Aorta (tissue), 5 donors: ENCODE measurements at regions not wholly inside any gene's neighbourhood (a gene's known extent, or its start where the extent isn't known, plus 50 kb on each side); places are given as distances from the start of the nearest gene placed in this dataset.

ENCODE experiments used
- ATAC-seq: fragments of 200-7000 bp; cut with Tn5 transposase; one replicate; pipeline ENCODE4 v1.9.1; 2022; ENCODE audit warnings: moderate library complexity; ENCODE audit not compliant: low FRiP score
- DNase-seq, 2 donors: peaks; one replicate each; pipeline ENCODE4 v3.0.0-alpha.2; 2020
- H3K27ac ChIP-seq, 2 donors: one replicate each; pipeline ENCODE4 v1.5.1; 2013; ENCODE audit warnings: low read length in 2 of 2, mild to moderate bottlenecking in 2 of 2, moderate library complexity in 2 of 2, control low read depth in 1 of 2, inconsistent platforms in 1 of 2, low read depth in 1 of 2
- H3K27me3 ChIP-seq, 2 donors: one replicate each; pipeline ENCODE4 v1.6.1; 2013; ENCODE audit warnings: control low read depth in 1 of 2, low read length in 1 of 2, mild to moderate bottlenecking in 1 of 2, moderate library complexity in 1 of 2; ENCODE audit not compliant: insufficient read depth in 2 of 2, control insufficient read depth in 1 of 2
- H3K36me3 ChIP-seq, 2 donors: one replicate each; pipeline ENCODE4 v1.6.1; 2013; ENCODE audit warnings: control low read depth in 1 of 2, low read length in 1 of 2, mild to moderate bottlenecking in 1 of 2; ENCODE audit not compliant: insufficient read depth in 2 of 2, control insufficient read depth in 1 of 2
- H3K4me1 ChIP-seq, 2 donors: one replicate each; pipeline ENCODE4 v1.6.1; 2013; ENCODE audit warnings: low read length in 2 of 2, control low read depth in 1 of 2, mild to moderate bottlenecking in 1 of 2, moderate library complexity in 1 of 2; ENCODE audit not compliant: insufficient read depth in 2 of 2, control insufficient read depth in 1 of 2
- H3K4me3 ChIP-seq, 2 donors: one replicate each; pipeline ENCODE4 v1.5.1; 2013; ENCODE audit warnings: low read length in 2 of 2, control low read depth in 1 of 2, mild to moderate bottlenecking in 1 of 2
- H3K9me3 ChIP-seq: one replicate; pipeline ENCODE4 v1.6.1; 2013; ENCODE audit warnings: mild to moderate bottlenecking, low read length; ENCODE audit not compliant: control insufficient read depth
- WGBS, 2 donors: extraction: QIAGEN DNeasy Blood & Tissue Kit; methylation state at CpG; one replicate each; pipeline ENCODE4 v1.1.7; 2013; 5-methylcytosine and 5-hydroxymethylcytosine counted together
- intact Hi-C, 2 donors: fragments of 100-400 bp; cut with DNase I; formaldehyde crosslinking; loops; one replicate each; pipeline versions ENCODE4 v1.14.2 to v1.15.0; 2022
- donor health status: healthy with polysubstance abuse.
- donor health status: Bipolar disorder and iron deficiency.
- donor health status: DM: no; HTN: no; CAD: no.
- donor health status: DM: no; HTN: no; CAD: no.
- donor health status: DM: yes; HTN: yes; CAD: no.

- WGBS, 2 donors = 71 to 76% methylated on average over 2 of the region's 2 CpGs
- Histone ChIP-seq H3K27ac (no peak overlapping the region), H3K4me3 (no peak overlapping the region), H3K27me3 (peaks cover 0 to 1% of the 10 kb centered on the region in 2 donors), H3K4me1 (no peaks in the 10 kb centered on the region), H3K36me3 (no peaks in the 10 kb centered on the region), H3K9me3 (peaks cover 5% of the 10 kb centered on the region)
- intact Hi-C loops = no loop called here
- no peak for ATAC-seq
- no peak for DNase-seq
Observed at GRCh38 chr2:118349365-118349764, 261.1 kb downstream of the INSIG2 start.

GRCh38 chr2:118348380-118349034 lies 260.2 kb downstream of the INSIG2 start:
- Histone ChIP-seq H3K27ac (no peak overlapping the region), H3K27me3 (peaks cover 0 to 1% of the 10 kb centered on the region in 2 donors), H3K4me1 (no peaks in the 10 kb centered on the region), H3K9me3 (peaks cover 5% of the 10 kb centered on the region), H3K36me3 (no peaks in the 10 kb centered on the region), H3K4me3 (no peak overlapping the region)
- WGBS, 2 donors = 42 to 48% methylated on average over 4 of the region's 4 CpGs
- intact Hi-C loops = no loop called here
- ATAC-seq (no peak), DNase-seq (no peak)

- no peak for ATAC-seq
Observed at GRCh38 chr2:118345465-118345864, 257.2 kb downstream of the INSIG2 start.

GRCh38 chr2:118340103-118340502 lies 251.8 kb downstream of the INSIG2 start:
- H3K27me3 ChIP-seq = no peaks in the 10 kb centered on the region
- ATAC-seq (no peak), DNase-seq (no peak)
- no peak overlapping the region for H3K4me3 ChIP-seq
- no peaks in the 10 kb centered on the region for H3K4me1 ChIP-seq
- WGBS, 2 donors = 69 to 84% methylated on average over 5 of the region's 5 CpGs
- intact Hi-C loops = no loop called here
- no peak overlapping the region for H3K27ac ChIP-seq
- peaks cover 4% of the 10 kb centered on the region for H3K9me3 ChIP-seq
- H3K36me3 ChIP-seq = no peaks in the 10 kb centered on the region

More at GRCh38 chr2:118345465-118345864, 257.2 kb downstream of the INSIG2 start:
- Histone ChIP-seq H3K27ac (no peak overlapping the region), H3K9me3 (peaks cover 5% of the 10 kb centered on the region), H3K36me3 (no peaks in the 10 kb centered on the region), H3K4me3 (no peak overlapping the region), H3K27me3 (peaks cover 0 to 1% of the 10 kb centered on the region in 2 donors), H3K4me1 (no peaks in the 10 kb centered on the region)
- intact Hi-C loops = no loop called here
- WGBS, 2 donors = 72 to 73% methylated on average over 3 of the region's 3 CpGs
- no peak for DNase-seq

- H3K27ac ChIP-seq = no peak overlapping the region
- H3K9me3 ChIP-seq = peaks cover 4% of the 10 kb centered on the region
- intact Hi-C loops = no loop called here
- ATAC-seq (no peak), DNase-seq (no peak)
- no peak overlapping the region for H3K4me3 ChIP-seq
- no peaks in the 10 kb centered on the region for H3K4me1 ChIP-seq
- WGBS, 2 donors = 89 to 100% methylated on average over 1 of the region's 1 CpG
- no peaks in the 10 kb centered on the region for H3K27me3 ChIP-seq
- no peaks in the 10 kb centered on the region for H3K36me3 ChIP-seq
Observed at GRCh38 chr2:118339386-118339785, 251.1 kb downstream of the INSIG2 start.

GRCh38 chr2:118333664-118334063 lies 245.4 kb downstream of the INSIG2 start:
- Histone ChIP-seq H3K9me3 (no peaks in the 10 kb centered on the region), H3K4me1 (no peaks in the 10 kb centered on the region), H3K4me3 (no peak overlapping the region), H3K27ac (no peak overlapping the region), H3K27me3 (no peaks in the 10 kb centered on the region), H3K36me3 (no peaks in the 10 kb centered on the region)
- DNase-seq = no peak
- ATAC-seq = no peak
- intact Hi-C loops = no loop called here

- no peaks in the 10 kb centered on the region for H3K36me3 ChIP-seq
- H3K27ac ChIP-seq = no peak overlapping the region
- H3K4me1 ChIP-seq = no peaks in the 10 kb centered on the region
- no peak for DNase-seq
- 25 to 43% methylated on average over 6 of the region's 6 CpGs for WGBS, 2 donors
- peaks cover 0 to 5% of the 10 kb centered on the region in 2 donors for H3K27me3 ChIP-seq
- no peak for ATAC-seq
- intact Hi-C loops = no loop called here
- H3K4me3 ChIP-seq = no peak overlapping the region
- peaks cover 1% of the 10 kb centered on the region for H3K9me3 ChIP-seq
Observed at GRCh38 chr2:118325321-118325955, 237.2 kb downstream of the INSIG2 start.

GRCh38 chr2:118322406-118322805 lies 234.1 kb downstream of the INSIG2 start:
- ATAC-seq = no peak
- no peak overlapping the region for H3K4me3 ChIP-seq
- 73 to 75% methylated on average over 2 of the region's 2 CpGs for WGBS, 2 donors
- H3K9me3 ChIP-seq = peaks cover 1% of the 10 kb centered on the region
- intact Hi-C loops = no loop called here
- peaks cover 0 to 5% of the 10 kb centered on the region in 2 donors for H3K27me3 ChIP-seq
- no peak overlapping the region for H3K27ac ChIP-seq
- DNase-seq = no peak
- no peaks in the 10 kb centered on the region for H3K4me1 ChIP-seq
- no peaks in the 10 kb centered on the region for H3K36me3 ChIP-seq

- Histone ChIP-seq H3K27ac (no peak overlapping the region), H3K36me3 (no peaks in the 10 kb centered on the region), H3K27me3 (peaks cover 0 to 5% of the 10 kb centered on the region in 2 donors), H3K4me1 (no peaks in the 10 kb centered on the region), H3K9me3 (peaks cover 1% of the 10 kb centered on the region), H3K4me3 (no peak overlapping the region)
- ATAC-seq (no peak), DNase-seq (no peak)
- 28 to 29% methylated on average over 5 of the region's 5 CpGs for WGBS, 2 donors
- intact Hi-C loops = no loop called here
Observed at GRCh38 chr2:118321432-118322105, 233.3 kb downstream of the INSIG2 start.
